ENCODE measurements at regions not wholly inside any gene's neighbourhood (a gene's known extent, or its start where the extent isn't known, plus 50 kb on each side); places are given as distances from the start of the nearest gene placed in this dataset.

DNA sequence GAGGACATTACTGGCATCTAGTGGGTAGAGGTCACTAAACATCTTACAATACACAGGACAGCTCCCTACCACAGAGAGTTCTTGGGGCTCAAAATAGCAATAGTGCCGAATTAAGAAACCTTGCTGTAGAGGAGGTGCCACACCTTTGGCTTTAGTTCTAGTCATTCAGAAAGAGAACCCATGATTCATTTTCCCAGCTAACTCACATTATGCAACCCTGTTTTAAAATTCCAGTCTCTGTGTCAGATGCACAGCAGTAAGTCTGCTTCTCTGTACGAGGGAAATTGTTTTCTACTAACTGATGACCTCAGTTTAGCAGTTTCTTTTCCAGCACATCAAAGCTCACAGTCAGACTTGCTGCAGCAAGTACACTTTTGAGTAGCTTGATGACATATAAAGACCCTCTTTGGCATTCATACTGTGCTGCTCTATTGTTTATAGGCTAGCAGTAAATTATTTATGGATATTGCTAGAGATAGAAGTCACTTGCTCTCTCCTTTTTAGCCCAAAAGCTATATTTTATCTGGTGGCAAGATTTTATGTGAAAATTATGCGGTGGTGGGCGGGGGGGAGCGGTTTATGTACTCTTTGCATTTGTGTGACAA lies 487.8 kb upstream of the MAGEB18 start:
- H3K27ac ChIP-seq (ENCODE audit: low read length) = no peak overlapping the region
- H3K4me2 ChIP-seq (ENCODE audit: low read length) = no peak overlapping the region
- H3K27me3 ChIP-seq (ENCODE audit: insufficient read depth, low read depth, low read length) = no peaks in the 10 kb centered on the region
- no peak overlapping the region for H3K9ac ChIP-seq (ENCODE audit: low read length)
- no peaks in the 10 kb centered on the region for H3K36me3 ChIP-seq (ENCODE audit: insufficient read depth, low read length)
- no peaks in the 10 kb centered on the region for H4K20me1 ChIP-seq (ENCODE audit: insufficient read depth)
- no peaks in the 10 kb centered on the region for H3K9me2 ChIP-seq (ENCODE audit: insufficient read depth, low read length)
- no peak overlapping the region for H3K4me3 ChIP-seq (ENCODE audit: low read length)
- H3K79me2 ChIP-seq (replicated peaks; ENCODE audit: insufficient read depth, low read length) = no peaks in the 10 kb centered on the region
- no peaks in the 10 kb centered on the region for H3K9me3 ChIP-seq (ENCODE audit: low read length)
- no peaks in the 10 kb centered on the region for H3F3A ChIP-seq (ENCODE audit: insufficient read depth, low read length, poor library complexity, severe bottlenecking)
- H2AFZ ChIP-seq (ENCODE audit: low read depth, low read length) = no peak overlapping the region
- TF ChIP-seq MXI1 (conservative IDR thresholded peaks at IDR 0.05; ENCODE audit: poor library complexity, severe bottlenecking) = no peak
- no peak for TF ChIP-seq POLR2AphosphoS5 (IDR thresholded peaks at IDR 0.05)
- TF ChIP-seq, protein P1, sequence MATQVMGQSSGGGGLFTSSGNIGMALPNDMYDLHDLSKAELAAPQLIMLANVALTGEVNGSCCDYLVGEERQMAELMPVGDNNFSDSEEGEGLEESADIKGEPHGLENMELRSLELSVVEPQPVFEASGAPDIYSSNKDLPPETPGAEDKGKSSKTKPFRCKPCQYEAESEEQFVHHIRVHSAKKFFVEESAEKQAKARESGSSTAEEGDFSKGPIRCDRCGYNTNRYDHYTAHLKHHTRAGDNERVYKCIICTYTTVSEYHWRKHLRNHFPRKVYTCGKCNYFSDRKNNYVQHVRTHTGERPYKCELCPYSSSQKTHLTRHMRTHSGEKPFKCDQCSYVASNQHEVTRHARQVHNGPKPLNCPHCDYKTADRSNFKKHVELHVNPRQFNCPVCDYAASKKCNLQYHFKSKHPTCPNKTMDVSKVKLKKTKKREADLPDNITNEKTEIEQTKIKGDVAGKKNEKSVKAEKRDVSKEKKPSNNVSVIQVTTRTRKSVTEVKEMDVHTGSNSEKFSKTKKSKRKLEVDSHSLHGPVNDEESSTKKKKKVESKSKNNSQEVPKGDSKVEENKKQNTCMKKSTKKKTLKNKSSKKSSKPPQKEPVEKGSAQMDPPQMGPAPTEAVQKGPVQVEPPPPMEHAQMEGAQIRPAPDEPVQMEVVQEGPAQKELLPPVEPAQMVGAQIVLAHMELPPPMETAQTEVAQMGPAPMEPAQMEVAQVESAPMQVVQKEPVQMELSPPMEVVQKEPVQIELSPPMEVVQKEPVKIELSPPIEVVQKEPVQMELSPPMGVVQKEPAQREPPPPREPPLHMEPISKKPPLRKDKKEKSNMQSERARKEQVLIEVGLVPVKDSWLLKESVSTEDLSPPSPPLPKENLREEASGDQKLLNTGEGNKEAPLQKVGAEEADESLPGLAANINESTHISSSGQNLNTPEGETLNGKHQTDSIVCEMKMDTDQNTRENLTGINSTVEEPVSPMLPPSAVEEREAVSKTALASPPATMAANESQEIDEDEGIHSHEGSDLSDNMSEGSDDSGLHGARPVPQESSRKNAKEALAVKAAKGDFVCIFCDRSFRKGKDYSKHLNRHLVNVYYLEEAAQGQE (IDR thresholded peaks at IDR 0.05; ENCODE audit: borderline replicate concordance) = no peak
- TF ChIP-seq RAD21 (conservative IDR thresholded peaks at IDR 0.05) = no peak
- TF ChIP-seq TAF1 (IDR thresholded peaks at IDR 0.05; ENCODE audit: low read depth) = no peak
- TF ChIP-seq SMC3 (conservative IDR thresholded peaks at IDR 0.05; ENCODE audit: poor library complexity) = no peak
- TF ChIP-seq EP300 (conservative IDR thresholded peaks at IDR 0.05; ENCODE audit: poor library complexity, severe bottlenecking) = no peak
- no peak for TF ChIP-seq EZH2 (IDR thresholded peaks at IDR 0.05; ENCODE audit: borderline replicate concordance, insufficient read depth, low read length, poor library complexity, severe bottlenecking)
- TF ChIP-seq, protein P2, sequence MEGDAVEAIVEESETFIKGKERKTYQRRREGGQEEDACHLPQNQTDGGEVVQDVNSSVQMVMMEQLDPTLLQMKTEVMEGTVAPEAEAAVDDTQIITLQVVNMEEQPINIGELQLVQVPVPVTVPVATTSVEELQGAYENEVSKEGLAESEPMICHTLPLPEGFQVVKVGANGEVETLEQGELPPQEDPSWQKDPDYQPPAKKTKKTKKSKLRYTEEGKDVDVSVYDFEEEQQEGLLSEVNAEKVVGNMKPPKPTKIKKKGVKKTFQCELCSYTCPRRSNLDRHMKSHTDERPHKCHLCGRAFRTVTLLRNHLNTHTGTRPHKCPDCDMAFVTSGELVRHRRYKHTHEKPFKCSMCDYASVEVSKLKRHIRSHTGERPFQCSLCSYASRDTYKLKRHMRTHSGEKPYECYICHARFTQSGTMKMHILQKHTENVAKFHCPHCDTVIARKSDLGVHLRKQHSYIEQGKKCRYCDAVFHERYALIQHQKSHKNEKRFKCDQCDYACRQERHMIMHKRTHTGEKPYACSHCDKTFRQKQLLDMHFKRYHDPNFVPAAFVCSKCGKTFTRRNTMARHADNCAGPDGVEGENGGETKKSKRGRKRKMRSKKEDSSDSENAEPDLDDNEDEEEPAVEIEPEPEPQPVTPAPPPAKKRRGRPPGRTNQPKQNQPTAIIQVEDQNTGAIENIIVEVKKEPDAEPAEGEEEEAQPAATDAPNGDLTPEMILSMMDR (IDR thresholded peaks at IDR 0.05; ENCODE audit: poor library complexity, severe bottlenecking) = no peak

DNA sequence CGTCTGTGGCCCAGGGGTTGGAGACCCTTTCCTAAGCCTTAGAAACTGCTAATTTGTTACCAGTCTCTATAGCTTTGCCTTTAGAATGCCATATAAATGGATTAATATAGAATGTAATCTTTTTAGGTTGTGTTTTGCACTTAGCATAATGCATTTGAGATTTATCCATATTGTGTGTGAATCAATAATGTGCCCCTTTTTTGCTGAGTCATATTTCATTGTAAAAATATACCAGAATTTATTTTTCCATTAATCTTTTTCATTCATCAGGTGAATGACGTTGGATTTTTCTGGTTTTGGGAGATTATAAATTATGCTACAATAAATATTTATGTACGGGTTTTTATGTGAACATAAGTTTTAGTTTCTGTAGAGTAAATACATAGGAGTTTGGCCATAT lies 478.8 kb upstream of the MAGEB18 start:
- H3K9me3 ChIP-seq (ENCODE audit: low read length) = no peaks in the 10 kb centered on the region
- H3K79me2 ChIP-seq (replicated peaks; ENCODE audit: insufficient read depth, low read length) = no peaks in the 10 kb centered on the region
- no peak overlapping the region for H3K4me2 ChIP-seq (ENCODE audit: low read length)
- H3K9ac ChIP-seq (ENCODE audit: low read length) = no peak overlapping the region
- H2AFZ ChIP-seq (ENCODE audit: low read depth, low read length) = no peak overlapping the region
- no peaks in the 10 kb centered on the region for H3K9me2 ChIP-seq (ENCODE audit: insufficient read depth, low read length)
- H3K27me3 ChIP-seq (ENCODE audit: insufficient read depth, low read depth, low read length) = no peaks in the 10 kb centered on the region
- H3K27ac ChIP-seq (ENCODE audit: low read length) = no peak overlapping the region
- H4K20me1 ChIP-seq (ENCODE audit: insufficient read depth) = no peaks in the 10 kb centered on the region
- TF ChIP-seq, protein P1 (IDR thresholded peaks at IDR 0.05; ENCODE audit: borderline replicate concordance) = no peak
- no peak for TF ChIP-seq TAF1 (IDR thresholded peaks at IDR 0.05; ENCODE audit: low read depth)
- no peak for TF ChIP-seq EP300 (conservative IDR thresholded peaks at IDR 0.05; ENCODE audit: poor library complexity, severe bottlenecking)
- TF ChIP-seq, protein P2 (IDR thresholded peaks at IDR 0.05; ENCODE audit: poor library complexity, severe bottlenecking) = no peak
- no peak for TF ChIP-seq EZH2 (IDR thresholded peaks at IDR 0.05; ENCODE audit: borderline replicate concordance, insufficient read depth, low read length, poor library complexity, severe bottlenecking)
- no peak for TF ChIP-seq SMC3 (conservative IDR thresholded peaks at IDR 0.05; ENCODE audit: poor library complexity)
- no peak for TF ChIP-seq MXI1 (conservative IDR thresholded peaks at IDR 0.05; ENCODE audit: poor library complexity, severe bottlenecking)
- TF ChIP-seq RAD21 (conservative IDR thresholded peaks at IDR 0.05) = no peak
- no peaks in the 10 kb centered on the region for H3K36me3 ChIP-seq (ENCODE audit: insufficient read depth, low read length)
- no peak overlapping the region for H3K4me3 ChIP-seq (ENCODE audit: low read length)
- H3F3A ChIP-seq (ENCODE audit: insufficient read depth, low read length, poor library complexity, severe bottlenecking) = no peaks in the 10 kb centered on the region

Data from neural cell (in vitro differentiated cells).